A172 (cell line): ENCODE measurements at regions not wholly inside any gene's neighbourhood (a gene's known extent, or its start where the extent isn't known, plus 50 kb on each side); places are given as distances from the start of the nearest gene placed in this dataset.
A peak's percentile ranks its signal among the peaks of the same experiment; 100 is the strongest.
"Not testable (repeated sequence)": the region's sequence is repeated elsewhere in the genome, so short reads cannot be mapped to it uniquely, and the experiment has no call there.

Source experiments
- DNase-seq: peaks from one replicate; pipeline ENCODE4 v3.0.0-alpha.2; 2015; ENCODE audit warnings: low spot score

GRCh38 chr9:111148052-111149017 is 110.1 kb upstream of the LPAR1 start:
- no peak for DNase-seq

GRCh38 chr9:111147041-111147440 is 108.8 kb upstream of the LPAR1 start:
- DNase-seq = no peak

GRCh38 chr9:111144741-111145140 is 106.5 kb upstream of the LPAR1 start:
- no peak for DNase-seq

- DNase-seq = no peak
These were observed 97.9 kb upstream of the LPAR1 start for GRCh38 chr9:111136180-111136579.

- DNase-seq = no peak
These were observed 92.9 kb upstream of the LPAR1 start for GRCh38 chr9:111131211-111131610.

GRCh38 chr9:111120526-111120925 is 82.3 kb upstream of the LPAR1 start:
- DNase-seq = no peak

GRCh38 chr9:111118256-111118948 is 80.1 kb upstream of the LPAR1 start:
- DNase-seq = no peak

- no peak for DNase-seq
These were observed 76.2 kb upstream of the LPAR1 start for GRCh38 chr9:111114486-111114885.

- no peak for DNase-seq
These were observed 75.4 kb upstream of the LPAR1 start for GRCh38 chr9:111113712-111114111.

- no peak for DNase-seq
These were observed 72.5 kb upstream of the LPAR1 start for GRCh38 chr9:111110805-111111204.

- no peak for DNase-seq
These were observed 70.7 kb upstream of the LPAR1 start for GRCh38 chr9:111108946-111109345.

GRCh38 chr9:111107141-111107540 is 68.9 kb upstream of the LPAR1 start:
- DNase-seq = no peak

GRCh38 chr9:111106202-111106601 is 67.9 kb upstream of the LPAR1 start:
- no peak for DNase-seq

- no peak for DNase-seq
These were observed 64.7 kb upstream of the LPAR1 start for GRCh38 chr9:111102793-111103464.

- DNase-seq = no peak
These were observed 61.1 kb upstream of the LPAR1 start for GRCh38 chr9:111099199-111100008.

GRCh38 chr9:111098093-111098492 is 59.8 kb upstream of the LPAR1 start:
- DNase-seq = no peak

- DNase-seq = no peak
These were observed 57.8 kb upstream of the LPAR1 start for GRCh38 chr9:111096051-111096450.

- DNase-seq = no peak
These were observed 57.2 kb upstream of the LPAR1 start for GRCh38 chr9:111095441-111095840.

GRCh38 chr9:111094958-111095357 is 56.7 kb upstream of the LPAR1 start:
- DNase-seq = no peak

- DNase-seq = peak; percentile 62
These were observed 56.2 kb upstream of the LPAR1 start for GRCh38 chr9:111094433-111094924.

GRCh38 chr9:111092167-111092566 is 53.9 kb upstream of the LPAR1 start:
- not testable (repeated sequence) for DNase-seq
